Astrocyte (in vitro differentiated cells and primary cell): ENCODE measurements at regions not wholly inside any gene's neighbourhood (a gene's known extent, or its start where the extent isn't known, plus 50 kb on each side); places are given as distances from the start of the nearest gene placed in this dataset.

Source experiments
- CTCF ChIP-seq: IDR thresholded peaks from 2 replicates; pipeline ENCODE4 v1.5.1; 2011; ENCODE audit warnings: low read depth, mild to moderate bottlenecking, inconsistent platforms, low read length, moderate library complexity; ENCODE audit not compliant: insufficient read depth
- EZH2 ChIP-seq: IDR thresholded peaks from 2 replicates; pipeline ENCODE4 v1.6.1; 2012; ENCODE audit warnings: mild to moderate bottlenecking, low read length, inconsistent platforms; ENCODE audit not compliant: insufficient read depth

- TF ChIP-seq CTCF (no peak), EZH2 (no peak)
Measured at GRCh38 chr11:91773090-91773489, 451.5 kb upstream of the FAT3 start.
